Skin epidermis (tissue), 12 donors: ENCODE measurements at regions not wholly inside any gene's neighbourhood (a gene's known extent, or its start where the extent isn't known, plus 50 kb on each side); places are given as distances from the start of the nearest gene placed in this dataset.
"Not testable (repeated sequence)": the region's sequence is repeated elsewhere in the genome, so short reads cannot be mapped to it uniquely, and the experiment has no call there.

Experiments used
- H3K27ac ChIP-seq, 21 experiments: fragments of 200-600 bp; sonication (generic) in 11 of 21; one replicate each; pipeline ENCODE4 v1.5.0; 2020; ENCODE audit warnings: mild to moderate bottlenecking in 3 of 21, inconsistent platforms in 2 of 21, moderate library complexity in 2 of 21
- H3K4me3 ChIP-seq, 7 experiments: fragments of 200-600 bp; sonication (generic) in 2 of 7; one replicate each; pipeline ENCODE4 v1.5.0; 2020; ENCODE audit warnings: inconsistent platforms in 2 of 7, mild to moderate bottlenecking in 2 of 7, moderate library complexity in 1 of 7

GRCh38 chr20:22690000-22690399 lies 105.6 kb upstream of the FOXA2 start:
- Histone ChIP-seq H3K27ac (no peak overlapping the region), H3K4me3 (no peak overlapping the region)

DNA sequence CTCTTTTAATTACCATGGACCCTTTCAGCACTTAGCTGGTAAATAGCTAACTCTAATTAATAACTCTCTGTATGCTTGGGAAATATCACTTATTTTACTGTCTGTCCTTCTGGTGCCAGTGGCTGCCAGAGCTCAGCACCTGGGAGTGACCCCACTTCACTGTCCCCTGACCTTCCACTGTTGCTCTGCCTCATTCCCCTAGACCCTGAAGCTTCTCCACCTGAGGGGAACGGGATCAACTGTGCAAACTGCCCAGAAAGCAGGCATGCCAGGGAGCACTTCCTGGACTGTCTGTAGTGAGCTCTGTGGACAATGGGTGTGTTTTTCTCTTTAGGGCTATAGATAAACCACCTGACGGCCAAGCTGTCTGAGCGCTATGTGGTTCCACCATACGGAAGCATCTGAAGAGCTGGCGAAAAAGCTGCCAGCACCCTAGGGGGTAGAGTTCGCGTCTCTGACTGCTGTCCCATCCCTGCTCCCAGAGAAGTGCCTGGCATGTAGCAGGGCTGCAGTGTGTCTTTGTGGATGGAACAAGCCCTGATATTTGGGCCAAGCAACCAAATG lies 106.3 kb upstream of the FOXA2 start:
- Histone ChIP-seq H3K4me3 (no peak overlapping the region), H3K27ac (no peak overlapping the region)

- H3K4me3 ChIP-seq: no peak overlapping the region
- H3K27ac ChIP-seq: no peak overlapping the region
These were observed 107.2 kb upstream of the FOXA2 start for GRCh38 chr20:22691369-22692118.

DNA sequence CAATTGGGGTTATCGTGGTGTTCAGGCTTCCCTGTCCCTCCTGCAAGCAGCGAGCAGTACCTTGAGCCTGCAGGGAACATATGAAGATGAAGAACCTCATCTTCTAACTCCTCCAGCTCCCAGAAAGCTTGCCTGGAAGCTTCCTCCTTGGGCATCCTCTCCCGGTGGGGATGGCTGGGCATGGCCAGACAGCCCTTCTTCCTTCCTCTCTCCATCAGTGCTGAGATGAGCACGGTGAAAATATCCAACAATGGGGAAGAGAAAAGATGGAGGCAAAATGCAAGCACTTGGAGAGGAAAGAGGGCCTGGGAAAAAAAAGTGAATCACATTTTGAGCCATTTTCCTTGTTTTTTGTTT lies 107.7 kb upstream of the FOXA2 start:
- H3K27ac ChIP-seq: no peak overlapping the region
- H3K4me3 ChIP-seq: no peak overlapping the region

- H3K27ac ChIP-seq: not testable (repeated sequence)
These were observed 108.2 kb upstream of the FOXA2 start for GRCh38 chr20:22692620-22693019.

DNA sequence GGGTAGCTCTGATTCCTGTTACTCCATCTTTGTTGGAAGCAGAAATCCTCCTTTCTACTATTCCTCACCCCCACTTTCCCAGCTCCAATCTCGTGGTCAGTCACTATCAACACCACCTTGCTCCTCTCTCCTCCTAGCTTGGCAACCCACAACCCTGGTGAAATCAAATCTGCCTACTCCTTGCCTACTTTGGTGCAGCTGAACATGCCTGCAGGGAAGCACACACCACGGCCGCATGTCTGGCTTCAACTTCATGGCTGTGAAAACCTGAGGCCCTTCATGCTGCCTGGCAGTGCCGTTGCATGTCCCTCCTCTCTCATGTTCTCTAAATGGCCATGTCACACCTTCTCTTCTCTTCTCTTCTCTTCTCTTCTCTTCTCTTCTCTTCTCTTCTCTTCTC lies 112.4 kb upstream of the FOXA2 start:
- no peak overlapping the region for H3K27ac ChIP-seq
- H3K4me3 ChIP-seq: no peak overlapping the region

More at GRCh38 chr20:22692620-22693019, 108.2 kb upstream of the FOXA2 start:
- not testable (repeated sequence) for H3K4me3 ChIP-seq

GRCh38 chr20:22698259-22698842 lies 114.0 kb upstream of the FOXA2 start:
- Histone ChIP-seq H3K4me3 (no peak overlapping the region), H3K27ac (no peak overlapping the region)

- no peak overlapping the region for H3K27ac ChIP-seq
These were observed 115.0 kb upstream of the FOXA2 start for GRCh38 chr20:22699396-22699795.

DNA sequence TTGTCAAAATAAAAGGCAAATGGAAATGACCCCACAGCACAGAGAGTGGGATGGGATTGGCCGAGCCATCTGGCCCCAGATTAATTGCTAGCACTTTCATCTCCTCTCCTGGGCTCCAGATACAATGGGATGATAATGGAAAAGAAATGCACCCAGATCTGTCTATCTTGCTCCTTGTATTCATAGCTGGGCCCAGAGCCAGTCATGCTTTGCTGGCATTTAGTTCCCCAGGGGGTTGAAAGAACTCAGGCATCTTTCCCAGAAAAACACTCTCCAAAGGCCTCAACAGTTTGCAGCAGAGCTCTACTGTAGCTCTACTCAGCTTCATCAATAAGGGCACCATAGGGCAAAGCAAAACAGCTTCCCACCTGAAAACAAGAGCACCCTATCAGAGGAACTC lies 116.0 kb upstream of the FOXA2 start:
- H3K27ac ChIP-seq: no peak overlapping the region
- no peak overlapping the region for H3K4me3 ChIP-seq

More at GRCh38 chr20:22699396-22699795, 115.0 kb upstream of the FOXA2 start:
- no peak overlapping the region for H3K4me3 ChIP-seq

DNA sequence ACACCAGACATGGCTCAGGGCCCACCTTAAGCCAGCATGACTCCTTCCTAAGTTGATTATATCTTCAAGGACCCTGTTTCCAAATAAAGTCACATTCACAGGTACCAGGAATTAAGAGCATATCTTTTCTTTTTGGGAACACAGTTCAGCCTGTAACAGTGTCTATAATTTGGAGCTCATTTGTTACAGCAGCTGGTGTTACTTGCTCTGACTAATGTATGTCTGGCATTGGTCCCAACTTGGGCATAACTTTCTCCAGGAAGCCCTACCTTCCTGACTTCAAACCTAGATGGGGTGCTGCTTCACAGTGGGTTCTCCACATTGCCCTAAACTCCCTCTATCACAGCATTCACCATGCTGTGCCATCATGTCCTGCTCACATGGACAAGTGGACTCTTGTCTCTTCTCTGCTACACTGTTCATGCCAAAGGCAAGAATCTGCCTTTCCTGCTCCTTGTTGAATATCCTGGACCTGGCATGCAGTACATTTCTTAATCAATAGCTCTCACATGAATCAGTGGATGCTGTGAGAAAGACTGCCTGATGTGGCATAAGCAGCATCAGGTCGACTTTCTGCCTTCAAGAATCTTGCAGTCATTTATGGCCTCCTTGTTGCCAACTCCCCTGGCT lies 117.4 kb upstream of the FOXA2 start:
- Histone ChIP-seq H3K4me3 (no peak overlapping the region), H3K27ac (no peak overlapping the region)

- Histone ChIP-seq H3K4me3 (no peak overlapping the region), H3K27ac (no peak overlapping the region)
These were observed 119.5 kb upstream of the FOXA2 start for GRCh38 chr20:22703843-22704242.

- H3K27ac ChIP-seq: no peak overlapping the region
- H3K4me3 ChIP-seq: no peak overlapping the region
These were observed 127.8 kb upstream of the FOXA2 start for GRCh38 chr20:22711971-22712755.

GRCh38 chr20:22716821-22717351 lies 132.5 kb upstream of the FOXA2 start:
- no peak overlapping the region for H3K27ac ChIP-seq
- H3K4me3 ChIP-seq: no peak overlapping the region

- H3K4me3 ChIP-seq: no peak overlapping the region
- H3K27ac ChIP-seq: no peak overlapping the region
These were observed 133.1 kb upstream of the FOXA2 start for GRCh38 chr20:22717466-22717865.

DNA sequence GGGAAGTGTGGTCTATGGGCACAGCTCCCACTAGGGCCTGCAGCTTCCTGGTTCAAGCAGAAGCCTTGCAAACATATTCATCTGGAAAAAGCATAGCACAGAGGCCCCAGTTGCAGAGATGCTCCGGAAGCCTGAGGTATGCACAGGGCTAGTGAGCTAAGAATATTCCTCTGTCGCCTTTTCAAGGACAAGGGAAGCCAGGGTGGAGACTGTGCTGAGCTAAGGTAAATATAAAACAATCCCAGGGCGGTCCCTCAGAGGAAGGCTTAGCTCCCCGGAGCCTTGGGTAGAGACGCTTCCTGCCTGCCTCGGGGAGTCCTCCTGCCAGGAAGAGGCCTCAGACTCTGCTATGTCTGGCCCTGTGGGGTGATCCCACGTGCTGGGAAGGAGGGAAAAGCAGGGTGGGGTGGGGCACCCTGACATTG lies 134.8 kb upstream of the FOXA2 start:
- H3K4me3 ChIP-seq: no peak overlapping the region
- H3K27ac ChIP-seq: no peak overlapping the region

DNA sequence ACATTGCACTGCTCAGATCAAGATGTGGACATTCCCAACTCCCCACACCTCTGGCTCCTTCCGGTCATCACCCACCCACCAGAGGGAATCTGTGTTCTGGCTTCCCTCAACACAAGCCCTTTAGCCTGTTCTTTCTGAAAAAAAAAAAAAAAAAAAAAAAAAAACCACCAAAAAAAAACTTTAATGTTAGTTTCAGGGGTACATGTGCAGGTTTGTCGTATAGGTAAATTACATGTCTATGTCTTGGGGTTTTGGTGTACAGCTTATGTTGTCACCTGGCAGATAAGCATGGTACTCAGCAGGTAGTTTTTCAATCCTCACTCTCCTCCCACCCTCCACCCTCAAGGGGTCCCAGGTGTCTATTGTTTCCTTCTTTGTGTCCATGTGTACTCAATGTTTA lies 135.8 kb upstream of the FOXA2 start:
- H3K27ac ChIP-seq: no peak overlapping the region

GRCh38 chr20:22722811-22723210 lies 138.4 kb upstream of the FOXA2 start:
- no peak overlapping the region for H3K27ac ChIP-seq
- no peak overlapping the region for H3K4me3 ChIP-seq

More for the DNA sequence above, 135.8 kb upstream of the FOXA2 start:
- H3K4me3 ChIP-seq: no peak overlapping the region

- Histone ChIP-seq H3K4me3 (no peak overlapping the region), H3K27ac (no peak overlapping the region)
These were observed 139.3 kb upstream of the FOXA2 start for GRCh38 chr20:22723659-22724058.

GRCh38 chr20:22728146-22728745 lies 143.9 kb upstream of the FOXA2 start:
- Histone ChIP-seq H3K27ac (no peak overlapping the region), H3K4me3 (no peak overlapping the region)
